ENCODE measurements at regions not wholly inside any gene's neighbourhood (a gene's known extent, or its start where the extent isn't known, plus 50 kb on each side); places are given as distances from the start of the nearest gene placed in this dataset.

GRCh38 chr3:161946443-161946960, 449.9 kb downstream of the OTOL1 start (continued):
- TF ChIP-seq BRD4 (CRISPR knock-in tag; IDR thresholded peaks at IDR 0.05) (no peak), FOXJ3 (CRISPR knock-in tag; IDR thresholded peaks at IDR 0.05; ENCODE audit: borderline replicate concordance) (no peak), EHMT2 (IDR thresholded peaks at IDR 0.05; ENCODE audit: borderline replicate concordance, low read depth, low read length) (no peak), ZFP36 (IDR thresholded peaks at IDR 0.05; ENCODE audit: borderline replicate concordance, low read depth, low read length, partially characterized antibody) (no peak), KDM5A (IDR thresholded peaks at IDR 0.05; ENCODE audit: borderline replicate concordance, low read length) (no peak), ATAD3A (CRISPR knock-in tag; IDR thresholded peaks at IDR 0.05) (no peak), ATF7 (IDR thresholded peaks at IDR 0.05) (no peak), ATF7 (CRISPR knock-in tag; IDR thresholded peaks at IDR 0.05) (no peak)

DNA sequence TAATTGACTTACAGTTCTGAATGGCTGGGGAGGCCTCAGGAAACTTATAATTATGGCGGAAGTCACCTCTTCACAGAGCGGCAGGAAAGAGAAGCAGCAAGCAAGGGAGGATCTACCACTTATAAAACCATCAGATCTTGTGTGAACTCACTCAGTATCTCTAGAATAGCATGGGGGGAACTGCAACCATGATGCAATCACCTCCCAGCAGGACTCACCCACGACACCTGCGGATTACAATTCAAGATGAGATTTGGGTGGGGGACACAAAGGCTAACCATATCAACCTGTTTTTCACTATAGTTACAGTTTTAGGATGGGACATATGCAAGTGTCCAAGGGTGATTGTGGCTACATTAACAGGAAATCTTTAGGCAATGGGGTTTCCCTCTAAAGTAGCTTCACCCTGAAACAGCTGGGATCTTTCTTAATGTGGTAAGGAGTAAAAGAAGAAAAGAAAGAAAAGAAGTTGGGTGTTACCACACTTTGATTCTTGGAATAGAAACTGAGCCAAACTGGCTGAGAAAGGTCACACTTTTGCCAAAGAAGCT, 453.8 kb downstream of the OTOL1 start:
- Histone ChIP-seq H2AFZ (ENCODE audit: low read length) (no peak overlapping the region), H3K79me2 (ENCODE audit: insufficient read depth, low read length) (no peaks in the 10 kb centered on the region), H3K9ac (ENCODE audit: insufficient read depth, low read depth, low read length) (no peak overlapping the region), H3K27ac (ENCODE audit: extremely low read length, insufficient read depth, low read length) (no peak overlapping the region), H4K20me1 (ENCODE audit: insufficient read depth, low read length) (no peaks in the 10 kb centered on the region), H3K27me3 (ENCODE audit: control insufficient read depth in 1 of 2, insufficient read depth in 2 of 2, low read length in 2 of 2) (no peaks in the 10 kb centered on the region), H3K4me3 (replicated peaks in 1 of 3; ENCODE audit: insufficient read depth in 1 of 3, low read depth in 2 of 3, low read length in 3 of 3) (no peak overlapping the region), H3K4me2 (ENCODE audit: low read depth, low read length) (no peak overlapping the region), H3K4me1 (ENCODE audit: insufficient read depth, low read length) (no peaks in the 10 kb centered on the region), H3K36me3 (replicated peaks in 1 of 2; ENCODE audit: control insufficient read depth in 1 of 2, insufficient read depth in 2 of 2, low read length in 2 of 2) (no peaks in the 10 kb centered on the region), H3K9me3 (ENCODE audit: low read length) (no peaks in the 10 kb centered on the region)
- TF ChIP-seq ETV6 (CRISPR knock-in tag; conservative IDR thresholded peaks at IDR 0.05) (no peak), SOX6 (IDR thresholded peaks at IDR 0.05) (no peak), SOX6 (CRISPR knock-in tag; IDR thresholded peaks at IDR 0.05) (no peak), ZNF18 (CRISPR knock-in tag; IDR thresholded peaks at IDR 0.05; ENCODE audit: insufficient replicate concordance) (no peak), ZNF878 (CRISPR knock-in tag; IDR thresholded peaks at IDR 0.05) (no peak), CREB3 (CRISPR knock-in tag; IDR thresholded peaks at IDR 0.05) (no peak), ZKSCAN1 (IDR thresholded peaks at IDR 0.05; ENCODE audit: low read length) (no peak), TCF7L2 (IDR thresholded peaks at IDR 0.05; ENCODE audit: low read depth, low read length) (no peak)
- TF ChIP-seq, protein P1, sequence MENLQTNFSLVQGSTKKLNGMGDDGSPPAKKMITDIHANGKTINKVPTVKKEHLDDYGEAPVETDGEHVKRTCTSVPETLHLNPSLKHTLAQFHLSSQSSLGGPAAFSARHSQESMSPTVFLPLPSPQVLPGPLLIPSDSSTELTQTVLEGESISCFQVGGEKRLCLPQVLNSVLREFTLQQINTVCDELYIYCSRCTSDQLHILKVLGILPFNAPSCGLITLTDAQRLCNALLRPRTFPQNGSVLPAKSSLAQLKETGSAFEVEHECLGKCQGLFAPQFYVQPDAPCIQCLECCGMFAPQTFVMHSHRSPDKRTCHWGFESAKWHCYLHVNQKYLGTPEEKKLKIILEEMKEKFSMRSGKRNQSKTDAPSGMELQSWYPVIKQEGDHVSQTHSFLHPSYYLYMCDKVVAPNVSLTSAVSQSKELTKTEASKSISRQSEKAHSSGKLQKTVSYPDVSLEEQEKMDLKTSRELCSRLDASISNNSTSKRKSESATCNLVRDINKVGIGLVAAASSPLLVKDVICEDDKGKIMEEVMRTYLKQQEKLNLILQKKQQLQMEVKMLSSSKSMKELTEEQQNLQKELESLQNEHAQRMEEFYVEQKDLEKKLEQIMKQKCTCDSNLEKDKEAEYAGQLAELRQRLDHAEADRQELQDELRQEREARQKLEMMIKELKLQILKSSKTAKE (CRISPR knock-in tag; IDR thresholded peaks at IDR 0.05; ENCODE audit: borderline replicate concordance) = no peak
- TF ChIP-seq, protein P2, sequence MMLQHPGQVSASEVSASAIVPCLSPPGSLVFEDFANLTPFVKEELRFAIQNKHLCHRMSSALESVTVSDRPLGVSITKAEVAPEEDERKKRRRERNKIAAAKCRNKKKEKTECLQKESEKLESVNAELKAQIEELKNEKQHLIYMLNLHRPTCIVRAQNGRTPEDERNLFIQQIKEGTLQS (CRISPR knock-in tag; IDR thresholded peaks at IDR 0.05) = no peak
- FAIRE-seq (no peak), ATAC-seq (no peak), DNase-seq (ENCODE audit: low spot score) (no peak)
- intact Hi-C loops (cut with micrococcal nuclease; ENCODE audit: unreplicated experiment) = no loop called here
- BruUV-seq (replicated peaks) = no TSS peak
- POLR2A ChIA-PET = no interaction called here
- in situ Hi-C loops (cut with HindIII; ENCODE audit: extremely low pct_ligation_motif_present, low pct_unique_long_range_greater_than_20kb) = no loop called here
- CTCF ChIA-PET (ENCODE audit: low intra/inter-chr PET ratio, low total read pairs) = no interaction called here
- WGBS (ENCODE audit: low lambda C conversion rate) = 13% methylated on average over 4 of the region's 4 CpGs

Data from HepG2 (cell line).